H9 (cell line): ENCODE measurements at regions not wholly inside any gene's neighbourhood (a gene's known extent, or its start where the extent isn't known, plus 50 kb on each side); places are given as distances from the start of the nearest gene placed in this dataset.

ENCODE experiments used
- DNase-seq: peaks from one replicate; pipeline ENCODE4 v3.0.0-alpha.2; 2017
- H2AFZ ChIP-seq: one replicate; pipeline ENCODE4 v1.6.1; 2013; ENCODE audit warnings: mild to moderate bottlenecking, low read length, control low read depth, moderate library complexity
- H2AK5ac ChIP-seq: 2 replicates; pipeline ENCODE4 v1.6.1; 2013; ENCODE audit warnings: low read length, control low read depth, mixed read lengths; ENCODE audit not compliant: insufficient read length
- H2BK120ac ChIP-seq: one replicate; pipeline ENCODE4 v1.6.1; 2013; ENCODE audit warnings: low read depth, mild to moderate bottlenecking, low read length, control low read depth, inconsistent platforms; ENCODE audit not compliant: poor library complexity, severe bottlenecking
- H2BK12ac ChIP-seq: 2 replicates; pipeline ENCODE4 v1.6.1; 2013; ENCODE audit warnings: low read length, control low read depth, mixed read lengths, low read depth; ENCODE audit not compliant: insufficient read length
- H2BK15ac ChIP-seq: 2 replicates; pipeline ENCODE4 v1.6.1; 2013; ENCODE audit warnings: low read depth, low read length, control low read depth
- H2BK20ac ChIP-seq: one replicate; pipeline ENCODE4 v1.6.1; 2013; ENCODE audit warnings: low read depth, mild to moderate bottlenecking, low read length, control low read depth, inconsistent platforms; ENCODE audit not compliant: poor library complexity, severe bottlenecking
- H2BK5ac ChIP-seq: 2 replicates; pipeline ENCODE4 v1.6.1; 2013; ENCODE audit warnings: low read length, control low read depth, mixed read lengths; ENCODE audit not compliant: insufficient read length
- H3K14ac ChIP-seq: 2 replicates; pipeline ENCODE4 v1.6.1; 2013; ENCODE audit warnings: low read length, control low read depth; ENCODE audit not compliant: insufficient read depth
- H3K18ac ChIP-seq: 2 replicates; pipeline ENCODE4 v1.6.1; 2013; ENCODE audit warnings: low read depth, mild to moderate bottlenecking, mixed read lengths, low read length, control low read depth; ENCODE audit not compliant: insufficient read length
- H3K23ac ChIP-seq: 2 replicates; pipeline ENCODE4 v1.6.1; 2013; ENCODE audit warnings: low read length, control low read depth, mixed read lengths, low read depth; ENCODE audit not compliant: insufficient read length
- H3K23me2 ChIP-seq: 2 replicates; pipeline ENCODE4 v1.6.1; 2013; ENCODE audit warnings: low read depth, mild to moderate bottlenecking, mixed read lengths, low read length, control low read depth; ENCODE audit not compliant: insufficient read length, poor library complexity, severe bottlenecking
- H3K27ac ChIP-seq: 2 replicates; pipeline ENCODE4 v1.5.1; 2013; ENCODE audit warnings: low read length, control low read depth, mixed read lengths, low read depth; ENCODE audit not compliant: insufficient read length
- H3K27me3 ChIP-seq: 2 replicates; pipeline ENCODE4 v1.6.1; 2013; ENCODE audit warnings: low read length, control low read depth, inconsistent platforms; ENCODE audit not compliant: insufficient read depth
- H3K4ac ChIP-seq: 2 replicates; pipeline ENCODE4 v1.6.1; 2013; ENCODE audit warnings: low read depth, mild to moderate bottlenecking, control low read depth, inconsistent platforms, low read length, moderate library complexity
- H3K4me1 ChIP-seq: 2 replicates; pipeline ENCODE4 v1.6.1; 2013; ENCODE audit warnings: low read length, control low read depth, inconsistent platforms; ENCODE audit not compliant: insufficient read depth
- H3K4me2 ChIP-seq: 2 replicates; pipeline ENCODE4 v1.6.1; 2013; ENCODE audit warnings: low read length, control low read depth, mixed read lengths; ENCODE audit not compliant: insufficient read length, insufficient read depth
- H3K56ac ChIP-seq: 2 replicates; pipeline ENCODE4 v1.6.1; 2013; ENCODE audit warnings: low read depth, mild to moderate bottlenecking, mixed read lengths, low read length, control low read depth; ENCODE audit not compliant: insufficient read length
- H3K79me1 ChIP-seq: 2 replicates; pipeline ENCODE4 v1.6.1; 2013; ENCODE audit warnings: low read depth, mild to moderate bottlenecking, moderate library complexity, low read length, control low read depth, inconsistent platforms; ENCODE audit not compliant: insufficient read depth, poor library complexity, severe bottlenecking
- H3K79me2 ChIP-seq: 2 replicates; pipeline ENCODE4 v1.6.1; 2013; ENCODE audit warnings: low read length, control low read depth, inconsistent platforms; ENCODE audit not compliant: insufficient read depth
- H3K9ac ChIP-seq: 2 replicates; pipeline ENCODE4 v1.6.1; 2013; ENCODE audit warnings: low read length, control low read depth, mixed read lengths; ENCODE audit not compliant: insufficient read length; ENCODE audit errors: extremely low read depth
- H3K9me3 ChIP-seq: one replicate; pipeline ENCODE4 v1.6.1; 2013; ENCODE audit warnings: low read depth, low read length, inconsistent platforms; ENCODE audit not compliant: control insufficient read depth
- H3T11ph ChIP-seq: one replicate; pipeline ENCODE4 v1.6.1; 2013; ENCODE audit warnings: mild to moderate bottlenecking, low read length, control low read depth, inconsistent platforms
- H4K20me1 ChIP-seq: one replicate; pipeline ENCODE4 v1.6.1; 2013; ENCODE audit not compliant: control insufficient read depth, insufficient read length, insufficient read depth
- H4K5ac ChIP-seq: 2 replicates; pipeline ENCODE4 v1.6.1; 2013; ENCODE audit warnings: low read depth, mild to moderate bottlenecking, mixed read lengths, low read length, control low read depth; ENCODE audit not compliant: insufficient read length
- H4K8ac ChIP-seq: replicated peaks from 2 replicates; pipeline ENCODE4 v1.6.1; 2013; ENCODE audit warnings: low read length, control low read depth, mixed read lengths, low read depth; ENCODE audit not compliant: insufficient read length
- H4K91ac ChIP-seq: 2 replicates; pipeline ENCODE4 v1.6.1; 2013; ENCODE audit warnings: low read depth, mild to moderate bottlenecking, moderate library complexity, mixed read lengths, low read length, control low read depth; ENCODE audit not compliant: insufficient read length
- H3K27ac Mint-ChIP-seq, 3 experiments: 2 replicates in 2 of 3; 3 replicates in 1 of 3; pipeline ENCODE4 v1.8.0; 2020 to 2021; ENCODE audit warnings: mixed read lengths in 3 of 3, mild to moderate bottlenecking in 1 of 3, moderate library complexity in 1 of 3
- H3K27me3 Mint-ChIP-seq: 2 replicates; pipeline ENCODE4 v1.8.0; 2021; ENCODE audit warnings: low read depth, mild to moderate bottlenecking, moderate library complexity, mixed read lengths
- H3K36me3 Mint-ChIP-seq, 3 experiments: 2 replicates in 2 of 3; 3 replicates in 1 of 3; pipeline ENCODE4 v1.8.0; 2020 to 2021; ENCODE audit warnings: low read depth in 3 of 3, mixed read lengths in 3 of 3; ENCODE audit not compliant: insufficient read depth in 1 of 3
- H3K4me1 Mint-ChIP-seq, 2 experiments: 2 replicates each; pipeline ENCODE4 v1.8.0; 2020; ENCODE audit warnings: mixed read lengths in 2 of 2
- H3K4me3 Mint-ChIP-seq, 2 experiments: 2 replicates in 1 of 2; 3 replicates in 1 of 2; pipeline ENCODE4 v1.8.0; 2020 to 2021; ENCODE audit warnings: mild to moderate bottlenecking in 2 of 2, mixed read lengths in 2 of 2, moderate library complexity in 1 of 2
- H3K9me3 Mint-ChIP-seq, 2 experiments: 2 replicates in 1 of 2; 3 replicates in 1 of 2; pipeline ENCODE4 v1.8.0; 2020; ENCODE audit warnings: mild to moderate bottlenecking in 2 of 2, mixed read lengths in 2 of 2, moderate library complexity in 1 of 2
- CTCF ChIP-seq: fragments of 200-600 bp; sonication (generic); conservative IDR thresholded peaks from 3 replicates; pipeline ENCODE4 v1.8.0; 2021; ENCODE audit warnings: antibody characterized with exemption, mild to moderate bottlenecking

DNA sequence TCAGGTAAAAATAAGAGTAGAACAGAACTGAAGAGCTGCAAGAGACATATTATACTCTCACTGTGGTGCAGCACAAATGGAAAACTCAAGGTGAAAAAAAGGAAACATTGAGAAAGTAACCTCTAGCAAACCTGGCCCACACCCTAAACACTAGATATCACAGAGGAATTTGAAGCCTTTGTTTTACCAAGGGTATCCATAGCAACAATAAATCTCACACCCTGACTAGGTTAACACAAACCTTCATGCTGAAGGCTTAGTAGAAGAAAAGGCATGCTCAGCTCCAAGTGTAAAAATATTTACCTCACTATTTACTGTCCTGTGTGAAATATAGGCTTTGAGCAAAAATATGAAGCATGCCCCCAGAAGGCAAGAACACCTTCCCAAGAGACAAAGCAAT is 61.9 kb upstream of the TAB3 start:
- no peaks in the 10 kb centered on the region for H3K4me1 ChIP-seq
- no peak for TF ChIP-seq CTCF
- H3K9ac ChIP-seq, result no peak overlapping the region
- no peak overlapping the region for H2BK20ac ChIP-seq
- no peak overlapping the region for H3K4me3 Mint-ChIP-seq
- H3K9me3 ChIP-seq, result no peaks in the 10 kb centered on the region
- H3K27ac Mint-ChIP-seq, result no peak overlapping the region
- no peak overlapping the region for H3T11ph ChIP-seq
- no peak overlapping the region for H3K4me2 ChIP-seq
- no peak overlapping the region for H2BK5ac ChIP-seq
- H3K14ac ChIP-seq, result no peak overlapping the region
- no peaks in the 10 kb centered on the region for H4K20me1 ChIP-seq
- H3K9me3 Mint-ChIP-seq, result peaks cover 55 to 64% of the 10 kb centered on the region in 2 experiments
- no peaks in the 10 kb centered on the region for H3K79me2 ChIP-seq
- no peak overlapping the region for H3K27ac ChIP-seq
- H4K5ac ChIP-seq, result no peak overlapping the region
- no peaks in the 10 kb centered on the region for H3K23me2 ChIP-seq
- H2AK5ac ChIP-seq, result no peak overlapping the region
- H3K27me3 ChIP-seq, result no peaks in the 10 kb centered on the region
- peaks cover 0 to 6% (median 0%) of the 10 kb centered on the region in 3 experiments; a peak in 3 of 7 replicates for H3K36me3 Mint-ChIP-seq
- H3K79me1 ChIP-seq, result no peaks in the 10 kb centered on the region
- H3K56ac ChIP-seq, result no peak overlapping the region
- DNase-seq, result no peak
- no peak overlapping the region for H3K18ac ChIP-seq
- no peak overlapping the region for H2BK12ac ChIP-seq
- H2BK120ac ChIP-seq, result no peak overlapping the region
- no peak overlapping the region for H3K4ac ChIP-seq
- H3K23ac ChIP-seq, result no peak overlapping the region
- no peak overlapping the region for H4K91ac ChIP-seq
- no peaks in the 10 kb centered on the region for H3K4me1 Mint-ChIP-seq
- no peak overlapping the region for H4K8ac ChIP-seq
- no peak overlapping the region for H2BK15ac ChIP-seq
- no peaks in the 10 kb centered on the region; the same call in 1 of the 2 replicates for H3K27me3 Mint-ChIP-seq
- H2AFZ ChIP-seq, result no peak overlapping the region
